ENCODE measurements at regions not wholly inside any gene's neighbourhood (a gene's known extent, or its start where the extent isn't known, plus 50 kb on each side); places are given as distances from the start of the nearest gene placed in this dataset.

GRCh38 chr13:73449252-73449651 lies 390.4 kb downstream of the KLF5 start:
- no peak for DNase-seq (ENCODE audit: low spot score)

- DNase-seq (ENCODE audit: low spot score): no peak
Measured at GRCh38 chr13:73440296-73440895, 381.6 kb downstream of the KLF5 start.

- no peak for DNase-seq (ENCODE audit: low spot score)
Measured at GRCh38 chr13:73433890-73434289, 375.1 kb downstream of the KLF5 start.

DNA sequence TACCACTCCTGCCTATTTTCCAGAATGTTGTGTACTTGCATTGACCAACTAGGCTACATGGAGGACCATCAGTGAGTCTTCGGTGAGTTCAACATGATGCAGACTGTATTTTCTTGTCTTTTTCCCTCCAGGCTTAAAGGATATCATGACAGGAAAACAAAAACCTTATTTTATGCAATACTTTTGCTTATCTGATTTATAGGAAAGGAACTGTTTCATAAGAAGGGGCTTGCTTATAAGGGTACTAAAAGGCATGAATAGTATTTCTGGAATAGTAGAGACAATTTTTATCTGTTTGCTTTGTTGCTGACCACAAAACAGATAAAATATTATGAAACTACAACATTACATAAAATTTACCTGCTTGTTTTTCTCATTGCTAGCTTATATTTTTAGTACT lies 374.7 kb downstream of the KLF5 start:
- DNase-seq (ENCODE audit: low spot score): no peak

DNA sequence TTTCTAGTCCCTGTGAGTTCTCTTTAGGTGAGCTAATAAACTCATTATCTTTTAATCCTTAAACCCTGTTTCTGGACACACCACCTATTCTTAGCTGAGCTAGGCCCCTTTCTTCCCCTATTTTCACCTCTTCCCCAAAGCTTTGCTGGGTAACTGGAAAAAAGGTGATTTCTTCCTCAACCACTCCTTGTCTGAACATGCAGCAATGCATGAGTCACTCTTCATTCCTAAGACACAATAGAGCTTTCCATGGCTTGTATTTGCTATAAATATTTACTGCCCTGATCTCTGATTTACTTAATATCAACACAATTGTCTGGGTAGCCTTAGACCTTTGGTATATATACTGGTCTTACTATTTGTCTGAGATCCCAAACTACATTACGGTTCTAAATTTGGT lies 370.9 kb downstream of the KLF5 start:
- DNase-seq (ENCODE audit: low spot score): peak; percentile 18

DNA sequence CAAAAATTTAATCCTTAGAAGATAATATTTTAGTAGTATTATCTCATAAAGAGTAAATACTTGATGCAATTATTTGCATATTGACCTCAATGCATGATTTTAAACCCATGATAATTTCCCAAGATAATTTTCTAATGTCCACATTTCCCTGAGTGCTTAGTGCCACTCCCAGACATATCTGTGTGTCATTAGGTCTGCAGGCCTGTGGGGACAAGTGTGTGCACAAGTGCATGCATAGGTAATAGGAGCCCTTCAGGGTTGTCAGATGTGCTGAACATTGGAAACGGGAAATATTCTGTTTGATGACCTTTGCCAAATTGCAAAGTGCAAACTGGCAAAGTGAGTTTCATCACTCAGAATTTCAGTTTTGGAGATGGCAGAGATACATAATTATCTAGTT lies 369.9 kb downstream of the KLF5 start:
- no peak for DNase-seq (ENCODE audit: low spot score)

- peak; percentile 17 for DNase-seq (ENCODE audit: low spot score)
Measured at GRCh38 chr13:73428137-73428536, 369.3 kb downstream of the KLF5 start.

- DNase-seq (ENCODE audit: low spot score): no peak
Measured at GRCh38 chr13:73422973-73423372, 364.2 kb downstream of the KLF5 start.

- peak; percentile 86 for DNase-seq (ENCODE audit: low spot score)
Measured at GRCh38 chr13:73421310-73421912, 362.6 kb downstream of the KLF5 start.

DNA sequence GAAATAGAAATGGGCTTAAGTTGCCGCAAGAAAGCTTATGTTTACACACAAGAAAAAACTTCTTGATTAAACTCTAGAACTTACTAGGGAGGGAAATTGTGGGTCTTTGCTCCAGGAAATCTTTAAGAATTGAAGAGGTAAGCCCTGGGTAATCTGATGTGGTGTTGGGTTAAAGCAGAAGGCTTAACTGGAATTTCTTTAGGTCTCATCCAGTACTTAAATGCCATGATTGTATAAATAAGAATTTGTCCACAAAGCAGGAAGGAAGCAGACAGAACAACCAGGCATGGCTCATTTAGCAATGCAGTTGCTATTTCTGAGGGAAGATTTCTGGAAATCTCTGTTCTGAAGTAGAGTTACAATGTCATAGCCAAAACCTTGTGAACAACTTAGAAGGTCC lies 360.4 kb downstream of the KLF5 start:
- no peak for DNase-seq (ENCODE audit: low spot score)

- DNase-seq (ENCODE audit: low spot score): peak; percentile 72
Measured at GRCh38 chr13:73417012-73417615, 358.3 kb downstream of the KLF5 start.

- DNase-seq (ENCODE audit: low spot score): peak; percentile 31
Measured at GRCh38 chr13:73416093-73416492, 357.3 kb downstream of the KLF5 start.

DNA sequence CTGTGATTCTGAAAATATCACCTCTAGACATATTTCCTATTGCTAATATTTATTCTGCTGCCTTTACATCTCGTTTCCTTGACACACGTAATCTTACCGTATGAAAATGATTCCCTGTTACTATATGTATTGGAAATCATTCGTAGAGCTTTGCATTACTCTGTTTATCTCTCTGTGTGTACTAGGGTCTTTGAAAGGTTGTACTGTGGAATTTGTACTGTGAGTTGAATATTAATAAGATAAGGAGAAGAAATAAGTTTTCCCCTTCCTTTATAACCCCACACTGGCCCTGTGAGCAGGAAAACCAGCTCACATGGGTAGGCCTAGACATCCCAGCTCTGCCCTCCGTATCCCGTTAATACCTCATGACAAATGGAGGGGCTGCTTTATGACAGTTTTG lies 354.9 kb downstream of the KLF5 start:
- no peak for DNase-seq (ENCODE audit: low spot score)

DNA sequence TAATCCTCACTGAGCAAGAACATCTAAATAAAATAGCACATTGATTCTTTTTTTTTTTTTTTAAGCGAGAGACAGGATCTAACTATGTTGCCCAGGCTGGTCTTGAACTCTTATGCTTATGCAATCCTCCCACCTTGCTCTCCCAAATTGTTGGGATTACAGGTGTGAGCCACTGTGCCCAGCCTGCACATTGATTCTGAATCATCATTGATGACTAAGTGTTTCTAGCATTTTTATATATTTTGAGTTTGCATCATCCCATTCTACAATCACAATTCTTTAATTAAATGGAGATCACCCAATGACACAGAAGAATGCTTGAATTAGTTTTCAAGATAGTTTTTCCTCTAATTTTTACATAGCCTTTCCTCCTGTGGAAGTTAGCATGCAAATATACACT lies 354.1 kb downstream of the KLF5 start:
- DNase-seq (ENCODE audit: low spot score): peak; percentile 50

- peak; percentile 93 for DNase-seq (ENCODE audit: low spot score)
Measured at GRCh38 chr13:73411067-73411809, 352.4 kb downstream of the KLF5 start.

DNA sequence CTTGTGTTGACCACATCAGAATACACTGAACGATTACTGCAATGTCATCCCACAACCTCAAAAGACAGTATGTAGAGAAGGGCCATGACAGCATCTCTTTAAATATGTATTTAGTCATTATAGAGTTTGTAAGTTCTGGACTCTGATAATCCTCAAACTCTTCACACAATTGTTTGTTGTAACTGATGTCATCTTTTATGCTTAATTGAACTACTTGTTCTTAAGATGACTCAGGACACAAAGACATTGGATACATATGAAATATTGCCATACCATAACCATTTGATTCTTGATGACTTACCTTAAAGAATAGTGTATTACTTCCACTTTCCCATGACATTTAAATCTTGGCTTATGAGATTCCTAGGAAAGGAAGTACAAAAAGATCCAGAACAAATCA lies 347.6 kb downstream of the KLF5 start:
- DNase-seq (ENCODE audit: low spot score): no peak

- no peak for DNase-seq (ENCODE audit: low spot score)
Measured at GRCh38 chr13:73404581-73404980, 345.8 kb downstream of the KLF5 start.

GRCh38 chr13:73403355-73404120 lies 344.7 kb downstream of the KLF5 start:
- DNase-seq (ENCODE audit: low spot score): no peak

DNA sequence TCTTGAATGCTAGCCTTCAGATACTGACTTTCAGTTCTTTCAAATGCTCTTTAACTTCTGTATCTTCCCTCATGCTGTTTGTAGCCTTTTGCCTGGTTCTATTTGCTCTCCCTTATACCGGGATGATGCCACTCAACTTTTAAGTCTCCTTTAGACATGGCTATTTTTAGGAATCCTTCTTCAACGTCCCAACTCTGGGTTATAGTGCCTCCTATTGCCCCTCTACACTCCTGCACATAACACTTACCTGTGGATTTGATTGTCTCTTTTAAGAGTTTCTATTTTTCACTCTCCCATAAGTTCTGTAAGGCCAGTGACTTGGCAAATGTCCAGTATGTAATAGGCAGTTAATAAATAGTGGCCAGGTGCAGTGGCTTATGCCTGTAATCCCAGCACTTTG lies 343.0 kb downstream of the KLF5 start:
- DNase-seq (ENCODE audit: low spot score): no peak

DNA sequence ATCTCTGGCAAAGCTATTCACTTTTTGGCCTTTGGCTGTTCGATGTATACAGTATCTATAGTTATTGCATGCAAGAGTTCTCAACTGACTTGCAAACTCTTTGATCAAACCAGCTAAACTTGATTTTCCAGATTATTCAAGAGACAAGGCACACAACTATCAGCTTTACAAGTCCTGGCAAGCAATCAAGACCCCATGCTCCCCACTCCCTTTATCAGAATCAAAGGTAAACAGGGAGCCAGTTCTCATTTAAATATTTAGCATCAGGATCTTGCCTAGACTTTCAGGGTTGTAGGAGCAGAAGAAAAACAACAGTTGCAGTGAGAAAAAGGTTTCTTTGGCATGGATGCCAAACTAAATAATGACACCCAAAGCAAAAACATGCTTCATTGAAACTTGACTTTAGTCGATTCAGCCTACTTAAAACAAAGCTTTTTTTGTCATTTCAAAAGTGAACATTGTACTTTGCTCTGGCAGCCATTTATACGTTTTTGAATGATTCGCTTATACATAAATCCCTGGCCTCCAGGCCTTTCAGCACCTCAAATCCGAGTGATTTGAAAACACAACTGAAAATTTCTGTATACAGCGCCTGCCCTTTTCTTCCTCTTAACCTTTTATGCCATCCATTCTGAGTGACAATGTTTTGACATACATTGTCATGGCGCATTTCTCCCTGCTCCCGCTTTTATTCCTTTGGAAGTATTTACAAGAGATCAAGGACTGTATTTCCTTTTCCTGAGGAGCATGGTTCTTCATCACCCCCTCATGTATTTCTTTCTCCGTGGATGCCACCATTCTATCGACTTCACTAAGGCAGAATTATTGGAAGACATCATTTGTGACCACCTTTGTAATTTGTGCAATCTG lies 340.8 kb downstream of the KLF5 start:
- DNase-seq (ENCODE audit: low spot score): no peak

Data from SW480 (cell line).